ENCODE measurements at regions not wholly inside any gene's neighbourhood (a gene's known extent, or its start where the extent isn't known, plus 50 kb on each side); places are given as distances from the start of the nearest gene placed in this dataset.
A peak's percentile ranks its signal among the peaks of the same experiment; 100 is the strongest.
"Not testable (repeated sequence)": the region's sequence is repeated elsewhere in the genome, so short reads cannot be mapped to it uniquely, and the experiment has no call there.

DNA sequence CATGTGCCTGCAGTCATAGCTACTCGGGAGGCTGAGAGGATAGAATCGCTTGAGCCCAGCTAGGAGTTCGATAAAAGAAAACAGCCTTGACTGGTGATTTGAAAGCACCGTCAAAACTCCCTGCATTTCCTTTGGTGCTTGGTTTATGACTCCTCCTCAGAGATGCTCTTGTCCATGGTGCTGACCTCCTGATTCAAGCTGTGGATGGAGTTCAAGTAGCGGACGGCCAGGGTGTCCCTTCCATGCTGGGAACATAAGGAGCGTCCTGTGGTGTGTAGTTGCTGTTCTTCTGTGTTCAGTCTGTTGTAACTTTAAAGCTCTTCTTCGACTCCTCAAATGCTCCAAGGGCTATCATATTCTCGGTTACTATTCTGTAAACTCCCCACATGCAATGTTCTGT, 382.5 kb upstream of the KIAA1217 start:
- no peak for DNase-seq
- no peak for ATAC-seq
- intact Hi-C loops (cut with micrococcal nuclease), result no loop called here

- intact Hi-C loops (cut with micrococcal nuclease), result no loop called here
- ATAC-seq (no peak), DNase-seq (no peak)
Observed at GRCh38 chr10:23829556-23829955, 379.4 kb upstream of the KIAA1217 start.

DNA sequence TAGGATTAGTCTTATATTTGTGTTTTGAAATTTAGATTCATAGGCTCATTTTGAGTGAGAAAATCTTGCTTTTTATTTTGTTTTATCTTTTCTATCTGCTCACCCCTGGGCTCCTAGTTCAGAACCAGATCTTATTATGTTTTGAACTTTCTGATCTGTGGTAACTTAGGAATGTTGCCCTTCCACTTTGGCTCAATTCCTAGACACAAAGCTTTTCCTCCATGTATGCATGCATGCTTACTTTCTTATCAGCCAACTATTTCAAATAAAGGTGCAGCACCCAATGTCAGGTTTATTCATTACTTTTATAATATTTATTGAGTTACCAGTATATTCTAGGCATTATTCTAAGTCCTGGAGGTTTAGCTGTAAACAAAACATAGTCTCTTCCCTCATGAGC, 374.8 kb upstream of the KIAA1217 start:
- ATAC-seq, result no peak
- no peak for DNase-seq
- intact Hi-C loops (cut with micrococcal nuclease), result no loop called here

GRCh38 chr10:23850631-23851030, 358.3 kb upstream of the KIAA1217 start:
- ATAC-seq, result no peak
- DNase-seq, result no peak
- intact Hi-C loops (cut with micrococcal nuclease), result no loop called here

- DNase-seq (no peak), ATAC-seq (no peak)
- intact Hi-C loops (cut with micrococcal nuclease), result no loop called here
Observed at GRCh38 chr10:23859598-23859997, 349.3 kb upstream of the KIAA1217 start.

- DNase-seq (no peak), ATAC-seq (no peak)
- intact Hi-C loops (cut with micrococcal nuclease), result no loop called here
Observed at GRCh38 chr10:23864631-23865147, 344.2 kb upstream of the KIAA1217 start.

DNA sequence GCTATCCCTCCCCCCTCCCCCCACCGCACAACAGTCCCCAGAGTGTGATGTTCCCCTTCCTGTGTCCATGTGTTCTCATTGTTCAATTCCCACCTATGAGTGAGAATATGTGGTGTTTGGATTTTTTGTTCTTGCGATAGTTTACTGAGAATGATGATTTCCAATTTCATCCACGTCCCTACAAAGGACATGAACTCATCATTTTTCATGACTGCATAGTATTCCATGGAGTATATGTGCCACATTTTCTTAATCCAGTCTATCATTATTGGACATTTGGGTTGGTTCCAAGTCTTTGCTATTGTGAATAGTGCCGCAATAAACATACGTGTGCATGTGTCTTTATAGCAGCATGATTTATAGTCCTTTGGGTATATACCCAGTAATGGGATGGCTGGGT, 342.0 kb upstream of the KIAA1217 start:
- intact Hi-C loops (cut with micrococcal nuclease); ATAC-seq; DNase-seq: not testable (repeated sequence)

GRCh38 chr10:23868121-23868520, 340.8 kb upstream of the KIAA1217 start:
- DNase-seq (no peak), ATAC-seq (no peak)
- intact Hi-C loops (cut with micrococcal nuclease), result no loop called here

DNA sequence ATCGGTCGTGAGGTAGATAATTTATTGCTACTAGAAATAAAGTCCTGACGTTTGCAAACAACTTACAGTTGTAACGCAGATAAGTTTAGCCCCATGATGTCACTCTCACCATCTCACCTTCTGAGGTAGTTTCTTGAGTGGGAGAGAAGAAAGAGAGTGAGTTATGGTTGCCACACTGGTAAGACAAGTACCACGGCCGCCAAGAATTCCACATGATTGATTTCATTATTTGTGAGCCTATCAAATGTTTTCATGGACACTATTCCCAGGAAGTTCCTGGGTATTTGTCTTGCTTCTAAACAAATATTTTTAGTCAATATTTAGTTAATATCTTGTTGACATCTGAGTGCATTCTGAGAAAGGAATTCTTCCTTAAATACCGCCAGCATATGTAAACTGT, 339.4 kb upstream of the KIAA1217 start:
- intact Hi-C loops (cut with micrococcal nuclease), result no loop called here
- ATAC-seq (no peak), DNase-seq (no peak)

DNA sequence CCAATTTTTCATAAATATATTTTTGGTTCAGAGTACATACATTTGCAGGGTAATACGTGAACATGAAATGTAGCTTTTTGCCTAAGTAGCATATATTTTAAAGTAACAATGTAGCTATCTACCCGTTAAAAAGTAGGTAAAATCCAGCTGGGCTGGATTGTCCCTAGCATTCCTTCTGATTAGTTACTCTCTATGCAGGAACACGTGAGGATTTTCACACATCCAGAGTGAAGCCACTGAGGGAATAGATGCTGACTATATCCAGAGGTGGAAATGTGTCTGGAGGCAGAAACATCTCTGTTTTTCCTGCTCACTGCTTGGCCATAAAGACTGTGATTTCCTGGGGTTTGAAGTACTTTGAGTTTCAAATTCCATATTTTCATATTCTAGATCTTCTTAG, 338.9 kb upstream of the KIAA1217 start:
- intact Hi-C loops (cut with micrococcal nuclease), result no loop called here
- no peak for ATAC-seq

GRCh38 chr10:23870651-23871610, 338.0 kb upstream of the KIAA1217 start:
- intact Hi-C loops (cut with micrococcal nuclease), result no loop called here
- no peak for ATAC-seq
- DNase-seq, result no peak

More for the DNA sequence above, 338.9 kb upstream of the KIAA1217 start:
- DNase-seq, result no peak

- no peak for ATAC-seq
Observed at GRCh38 chr10:23872290-23872689, 336.6 kb upstream of the KIAA1217 start.

DNA sequence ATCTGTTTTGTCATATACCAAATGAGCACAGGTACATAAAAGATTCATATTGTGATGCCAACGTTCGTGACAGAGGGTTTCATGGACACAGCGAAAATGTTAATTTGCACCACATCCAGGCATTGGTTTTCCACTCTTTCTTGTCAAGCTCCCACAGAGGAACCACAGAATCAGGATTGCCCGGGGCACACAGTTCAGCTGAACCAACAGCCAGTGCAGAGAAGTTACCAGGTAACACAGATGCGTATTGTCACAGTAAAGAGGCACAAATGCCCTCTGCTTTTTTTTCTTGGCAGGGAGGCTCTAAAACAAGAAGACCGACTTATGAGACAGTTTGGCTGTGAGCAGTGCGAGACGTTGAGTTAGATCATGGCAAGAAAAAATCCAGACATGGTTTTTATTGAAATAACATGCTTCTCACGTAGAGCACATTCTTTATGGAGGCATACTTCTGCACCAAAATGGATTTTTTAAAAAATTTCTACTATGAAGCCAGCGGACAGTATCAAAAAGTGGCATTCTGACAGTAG, 331.1 kb upstream of the KIAA1217 start:
- intact Hi-C loops (cut with micrococcal nuclease), result no loop called here
- ATAC-seq (no peak), DNase-seq (no peak)

More at GRCh38 chr10:23872290-23872689, 336.6 kb upstream of the KIAA1217 start:
- no peak for DNase-seq
- intact Hi-C loops (cut with micrococcal nuclease), result no loop called here

- DNase-seq, result no peak
- no peak for ATAC-seq
- intact Hi-C loops (cut with micrococcal nuclease), result no loop called here
Observed at GRCh38 chr10:23884670-23885069, 324.3 kb upstream of the KIAA1217 start.

DNA sequence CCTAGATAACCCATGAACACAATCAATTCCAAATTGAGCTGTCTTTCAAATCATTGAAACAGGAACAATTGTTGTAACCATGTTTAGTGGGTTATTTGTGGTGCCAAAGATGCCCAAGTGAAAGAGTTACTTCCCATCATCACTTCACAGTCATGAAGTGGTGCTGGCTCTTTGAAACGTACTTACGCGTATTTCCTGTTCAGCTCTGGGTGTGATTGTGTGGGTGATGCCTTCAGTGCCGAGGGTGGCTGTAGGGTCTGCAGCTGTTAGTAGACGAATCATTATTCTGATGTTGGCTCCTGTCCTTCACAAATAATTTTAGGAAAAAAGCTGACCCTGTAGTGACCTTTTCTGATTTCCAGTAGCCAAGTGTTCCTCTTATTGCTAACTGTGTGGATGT, 323.1 kb upstream of the KIAA1217 start:
- intact Hi-C loops (cut with micrococcal nuclease), result no loop called here
- DNase-seq, result no peak
- no peak for ATAC-seq

DNA sequence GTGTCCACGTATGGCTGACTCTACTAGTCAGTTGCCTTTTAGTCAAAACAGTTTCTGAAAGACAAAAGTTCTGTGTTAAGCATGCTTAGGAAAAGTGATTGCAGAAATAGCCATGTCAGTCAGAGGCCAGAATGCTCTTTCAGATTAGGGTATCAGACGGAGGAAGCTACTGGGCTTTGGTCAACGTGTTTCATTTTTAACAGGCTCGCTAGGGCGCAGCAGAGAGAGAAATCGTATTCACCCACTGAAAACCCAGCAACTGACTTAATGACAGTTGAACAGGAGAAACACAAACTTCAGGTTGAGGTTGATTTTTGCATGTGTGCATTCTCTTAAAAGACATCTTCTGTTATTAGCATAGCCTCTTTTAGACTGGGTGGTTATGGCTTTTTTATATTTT, 322.6 kb upstream of the KIAA1217 start:
- DNase-seq (no peak), ATAC-seq (no peak)
- intact Hi-C loops (cut with micrococcal nuclease), result no loop called here

DNA sequence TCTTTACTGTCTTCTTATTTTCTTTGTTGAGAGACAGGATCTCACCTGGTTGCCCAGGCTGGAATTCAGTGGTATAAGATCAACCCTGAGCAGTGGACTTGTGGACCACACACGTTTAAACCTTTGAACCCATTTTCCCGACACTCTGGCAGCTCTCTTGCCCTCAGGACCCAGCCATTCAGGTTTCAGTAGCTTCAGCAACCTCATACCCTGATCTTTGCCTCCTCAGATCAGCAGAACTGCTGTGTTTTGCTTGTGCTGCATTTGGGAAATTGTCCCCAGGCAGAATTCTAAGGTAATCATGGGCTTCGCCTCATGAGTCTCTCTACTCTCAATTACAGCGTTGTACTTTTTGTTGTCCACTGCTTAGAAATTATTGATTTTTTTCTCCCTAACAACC, 317.6 kb upstream of the KIAA1217 start:
- intact Hi-C loops (cut with micrococcal nuclease), result no loop called here
- DNase-seq (no peak), ATAC-seq (no peak)

DNA sequence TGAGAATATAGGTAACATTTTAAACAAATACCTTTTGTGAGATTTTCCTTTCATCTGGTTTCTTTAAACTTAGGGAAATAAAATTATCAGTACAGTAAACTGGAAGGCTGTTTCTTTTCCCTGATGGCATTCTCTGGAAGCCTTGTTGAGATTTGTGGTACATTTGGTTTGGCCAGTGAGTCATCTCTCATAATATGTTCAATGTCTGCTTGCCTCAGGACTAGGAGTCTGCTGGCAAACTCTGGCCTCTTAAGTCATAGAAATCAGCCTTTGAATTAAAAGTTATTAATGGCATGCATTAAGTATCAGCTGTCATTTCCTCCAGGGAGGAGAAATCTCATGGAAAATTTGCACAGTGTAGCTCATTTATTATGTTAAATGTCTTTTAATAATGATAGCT, 316.6 kb upstream of the KIAA1217 start:
- intact Hi-C loops (cut with micrococcal nuclease), result no loop called here
- DNase-seq, result no peak
- no peak for ATAC-seq

DNA sequence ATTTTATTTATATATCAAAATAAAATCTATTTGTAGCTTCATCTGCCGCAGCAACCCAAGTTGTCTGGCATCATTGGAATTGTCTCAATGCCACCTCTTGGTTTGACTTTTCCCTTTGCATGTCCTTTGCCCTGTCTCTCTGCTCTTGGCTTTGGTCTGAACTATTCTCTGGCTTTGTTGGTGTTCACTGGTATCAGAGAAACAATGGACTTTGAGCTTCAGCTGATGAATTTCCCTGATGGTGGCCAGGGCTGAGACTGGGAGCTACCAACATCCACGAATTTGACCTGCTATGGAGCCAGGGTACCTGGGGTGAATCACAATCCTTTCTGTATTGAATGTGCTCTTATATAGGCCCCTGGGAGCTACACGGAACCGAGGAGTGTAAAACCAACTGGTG, 311.7 kb upstream of the KIAA1217 start:
- intact Hi-C loops (cut with micrococcal nuclease), result no loop called here
- DNase-seq, result no peak
- ATAC-seq, result peak; percentile 22

GRCh38 chr10:23897861-23898260, 311.1 kb upstream of the KIAA1217 start:
- intact Hi-C loops (cut with micrococcal nuclease), result no loop called here
- DNase-seq, result no peak
- ATAC-seq, result peak; percentile 81

GRCh38 chr10:23899166-23899565, 309.8 kb upstream of the KIAA1217 start:
- ATAC-seq, result no peak
- DNase-seq, result no peak
- intact Hi-C loops (cut with micrococcal nuclease), result no loop called here
